ENCODE measurements at regions not wholly inside any gene's neighbourhood (a gene's known extent, or its start where the extent isn't known, plus 50 kb on each side); places are given as distances from the start of the nearest gene placed in this dataset.
"Not testable (repeated sequence)": the region's sequence is repeated elsewhere in the genome, so short reads cannot be mapped to it uniquely, and the experiment has no call there.

DNA sequence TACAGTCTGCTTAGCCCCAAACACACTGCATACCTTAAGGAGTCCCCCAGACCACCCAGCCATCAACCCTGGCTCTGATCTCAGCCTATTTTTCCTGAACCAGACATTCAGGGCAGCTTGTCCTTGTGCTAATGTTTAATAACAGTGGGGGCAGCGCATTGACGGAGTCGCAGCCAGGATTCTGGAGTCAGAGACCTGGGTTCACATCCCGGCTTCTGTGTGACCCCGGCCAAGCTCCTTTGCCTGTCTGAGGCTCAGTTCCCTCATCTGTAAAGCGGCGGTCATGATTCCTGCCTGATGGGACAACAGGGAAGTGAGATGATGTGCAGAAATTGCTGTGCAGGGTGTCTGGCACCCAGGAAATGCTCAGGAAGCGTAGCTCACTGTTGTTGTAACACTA is 63.1 kb downstream of the MATN1 start:
- DNase-seq (ENCODE audit: low read depth): no peak

DNA sequence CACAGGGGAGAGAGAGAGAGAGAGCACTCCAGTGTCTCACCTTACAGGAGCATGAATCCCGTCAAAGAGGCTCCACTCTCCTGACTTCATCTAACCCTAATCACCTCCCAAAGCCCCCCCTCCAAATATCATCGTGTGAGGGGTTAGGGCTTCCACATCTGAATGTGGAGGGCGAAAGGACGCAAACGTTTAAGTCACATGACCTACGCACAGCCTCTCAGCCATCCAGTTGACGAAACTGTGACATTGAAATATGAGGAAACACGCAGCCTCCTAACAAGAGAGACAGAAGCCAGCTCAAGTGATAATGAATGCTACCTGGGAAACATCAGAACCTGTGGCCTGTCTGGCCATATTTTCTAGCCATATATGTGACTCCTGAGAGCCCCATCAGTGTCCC is 63.7 kb downstream of the MATN1 start:
- no peak for DNase-seq (ENCODE audit: low read depth)

DNA sequence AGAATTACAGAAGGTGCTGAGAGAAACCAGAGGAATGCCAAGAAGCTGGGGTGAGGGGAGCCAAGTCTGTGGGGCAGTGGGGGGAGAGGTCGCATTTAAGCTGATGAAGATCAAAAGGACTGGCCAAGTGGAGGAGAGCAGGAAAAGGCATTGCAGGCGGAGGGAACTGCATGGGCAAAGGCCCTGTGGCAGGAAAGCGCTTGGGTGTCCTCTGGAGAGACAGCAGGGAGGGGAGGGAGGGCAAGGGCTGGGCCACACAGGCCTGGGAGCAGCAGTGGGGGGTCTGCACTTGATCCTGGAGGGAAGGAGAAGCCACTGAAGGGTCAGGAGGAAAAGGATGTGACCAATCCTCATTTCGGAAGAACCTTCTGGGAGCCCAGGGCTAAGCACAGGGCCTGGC is 65.0 kb downstream of the MATN1 start:
- DNase-seq (ENCODE audit: low read depth): not testable (repeated sequence)

DNA sequence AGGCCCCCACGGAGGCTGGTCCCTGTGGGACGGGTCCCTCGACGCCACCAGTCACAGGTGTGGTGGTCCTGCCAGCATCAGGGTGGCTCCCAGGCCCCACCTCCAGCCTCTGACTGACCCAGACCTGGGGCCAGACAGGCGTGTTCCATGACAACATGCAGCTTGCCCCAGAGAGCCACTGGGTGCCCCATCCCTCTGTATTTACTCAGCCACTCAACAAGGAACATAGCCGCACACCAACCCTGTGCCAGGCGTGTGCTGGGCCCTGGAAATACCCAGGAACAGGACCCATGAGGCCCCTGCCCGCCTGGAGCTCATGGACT is 65.4 kb downstream of the MATN1 start:
- no peak for DNase-seq (ENCODE audit: low read depth)

DNA sequence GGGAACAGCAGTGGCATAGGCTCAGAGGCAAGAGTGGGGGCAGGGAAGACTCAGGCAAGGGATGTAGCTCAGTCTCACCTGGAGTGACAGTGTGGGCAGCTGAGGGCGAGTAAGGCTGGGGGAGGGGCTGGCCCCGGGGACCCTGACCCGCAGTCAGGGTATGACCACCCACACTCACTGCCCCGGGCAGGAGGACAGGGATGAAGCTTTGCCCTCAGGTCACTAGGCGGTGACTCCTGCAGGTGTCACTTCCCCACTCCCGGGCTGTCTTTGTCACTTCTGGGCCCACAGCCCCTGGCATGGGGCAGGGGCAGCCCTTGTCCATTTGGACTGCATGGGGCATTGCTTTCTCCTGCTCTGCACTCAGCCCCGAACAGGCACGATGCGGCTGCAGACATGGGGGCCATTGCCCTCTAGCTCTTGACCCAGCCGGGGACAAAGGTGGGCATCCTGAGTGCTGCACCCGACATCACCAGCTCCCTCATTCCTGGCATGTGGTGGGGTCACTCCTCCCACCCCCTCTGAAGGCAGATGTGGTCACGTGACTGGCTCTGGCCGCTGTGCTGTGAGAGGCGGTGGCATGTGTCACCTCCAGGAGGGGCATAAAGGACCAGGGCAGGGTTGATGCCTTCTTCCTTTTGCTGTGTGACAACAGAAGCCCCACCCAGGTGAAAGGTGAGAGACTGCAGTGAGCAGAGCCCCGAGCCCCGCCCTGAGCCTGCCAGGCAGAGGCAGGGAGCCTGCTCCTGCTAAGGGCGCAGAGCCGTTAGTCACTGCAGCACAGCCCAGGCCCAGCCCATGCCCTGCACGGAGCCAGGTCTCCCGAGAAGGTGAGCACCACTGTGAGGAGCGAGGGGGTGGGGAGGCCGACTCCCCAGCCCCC is 66.0 kb downstream of the MATN1 start:
- DNase-seq (ENCODE audit: low read depth): no peak

DNA sequence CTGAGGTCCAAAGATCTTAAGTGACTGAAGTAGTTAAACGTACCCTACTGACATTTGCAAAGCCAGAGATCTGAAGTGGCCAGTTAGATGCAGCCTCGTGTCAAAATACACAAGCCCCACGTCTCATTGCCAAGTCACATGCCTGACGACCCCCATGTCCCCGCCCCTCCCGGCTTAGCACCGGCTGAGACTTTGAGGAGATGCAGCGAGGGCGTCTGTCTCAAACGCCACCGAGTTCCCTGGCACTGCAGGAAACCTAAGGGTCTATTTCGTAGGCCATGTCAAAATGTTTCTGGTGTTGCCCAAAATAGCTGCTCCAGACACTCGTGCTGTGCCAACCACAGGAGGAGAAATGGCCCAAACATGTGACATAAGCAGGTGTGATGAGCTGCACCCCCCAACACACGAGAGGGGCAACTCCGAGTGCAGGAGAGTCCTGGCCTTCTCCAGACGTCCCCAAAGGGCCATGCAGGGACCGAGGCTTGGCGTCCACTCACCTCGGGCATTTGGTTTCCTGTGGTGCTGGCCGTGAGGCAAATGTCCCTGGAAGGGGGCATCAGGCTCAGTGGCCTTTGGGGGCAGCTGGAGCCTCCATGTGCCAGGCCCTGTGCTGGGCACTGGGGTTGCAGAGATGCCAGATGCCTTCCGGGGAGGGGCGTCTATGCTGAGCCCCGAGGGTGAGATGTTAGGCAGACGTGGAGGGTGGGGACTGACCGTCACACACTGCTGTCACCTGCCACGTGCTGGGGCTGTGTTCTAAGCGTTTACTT is 67.0 kb downstream of the MATN1 start:
- DNase-seq (ENCODE audit: low read depth): no peak

DNA sequence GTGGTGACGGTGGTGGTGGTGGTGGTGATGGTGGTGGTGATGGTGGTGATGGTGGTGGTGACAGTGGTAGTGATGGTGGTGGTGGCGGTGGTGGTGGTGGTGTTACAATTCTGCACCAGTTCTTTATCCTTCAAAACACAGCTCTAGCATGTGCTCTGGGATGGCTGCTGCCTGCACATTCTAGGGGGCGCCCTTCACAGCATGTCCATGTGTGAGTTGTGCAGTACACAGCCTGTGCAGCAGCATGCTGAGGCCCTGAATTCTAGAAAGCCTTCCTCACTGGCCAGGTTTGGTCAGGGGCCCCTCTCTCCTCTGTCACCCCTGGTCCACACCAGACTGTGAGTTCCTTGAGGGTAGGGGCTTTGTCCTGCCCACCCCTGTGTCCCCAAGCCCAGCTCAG is 67.7 kb downstream of the MATN1 start:
- no peak for DNase-seq (ENCODE audit: low read depth)

DNA sequence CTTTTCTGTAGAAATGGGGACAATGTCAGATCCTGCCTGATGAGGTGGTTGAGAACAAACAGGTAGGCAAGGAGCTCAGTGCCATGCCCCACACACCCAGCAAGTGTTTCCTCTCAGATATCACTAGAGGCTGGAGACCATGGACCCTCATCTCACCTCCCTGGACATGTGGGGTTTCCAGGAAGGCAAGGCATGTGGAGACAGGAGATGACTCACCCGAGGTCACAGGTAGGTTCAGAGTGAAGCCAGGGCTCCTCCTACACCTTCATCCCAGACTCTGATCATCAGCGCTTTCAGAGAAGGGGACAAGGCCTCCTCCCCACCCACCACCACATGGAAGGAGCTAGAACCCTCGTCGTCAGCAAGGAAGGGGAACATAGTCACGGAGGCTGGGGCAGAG is 69.2 kb downstream of the MATN1 start:
- DNase-seq (ENCODE audit: low read depth): no peak

DNA sequence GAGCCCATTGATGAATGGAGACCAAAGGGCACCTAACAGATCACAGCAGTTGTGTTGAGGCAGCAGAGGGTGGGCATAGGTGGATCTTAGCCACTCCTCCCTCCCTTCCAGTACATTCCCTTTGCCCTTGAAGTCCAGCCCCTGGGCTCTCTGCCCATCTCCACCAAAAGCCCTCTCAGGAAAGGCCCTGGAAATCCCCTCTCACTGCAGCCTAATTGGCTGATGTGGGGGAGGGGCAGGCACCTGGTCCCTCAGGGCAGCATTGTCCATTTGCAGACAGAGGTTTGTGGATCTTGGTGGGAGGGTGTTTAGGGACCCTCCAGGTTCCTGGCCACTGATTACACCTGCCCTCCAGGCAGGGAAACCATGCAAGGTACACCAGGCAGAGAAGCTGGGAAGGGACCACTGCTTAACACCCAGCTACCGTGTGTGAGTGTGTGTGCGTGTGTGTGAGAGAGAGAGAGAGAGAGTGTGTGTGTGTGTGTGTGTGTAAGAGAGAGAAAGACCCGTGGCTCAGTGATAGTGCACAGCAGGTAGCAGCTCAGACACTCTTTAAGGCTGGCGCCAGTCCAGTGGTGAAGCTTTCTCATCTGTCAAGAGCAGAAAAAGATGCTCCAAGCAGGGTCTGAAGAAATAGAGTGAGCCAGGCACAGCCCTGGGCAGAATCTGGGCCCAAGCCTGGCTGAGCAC is 71.1 kb downstream of the MATN1 start:
- DNase-seq (ENCODE audit: low read depth): no peak

DNA sequence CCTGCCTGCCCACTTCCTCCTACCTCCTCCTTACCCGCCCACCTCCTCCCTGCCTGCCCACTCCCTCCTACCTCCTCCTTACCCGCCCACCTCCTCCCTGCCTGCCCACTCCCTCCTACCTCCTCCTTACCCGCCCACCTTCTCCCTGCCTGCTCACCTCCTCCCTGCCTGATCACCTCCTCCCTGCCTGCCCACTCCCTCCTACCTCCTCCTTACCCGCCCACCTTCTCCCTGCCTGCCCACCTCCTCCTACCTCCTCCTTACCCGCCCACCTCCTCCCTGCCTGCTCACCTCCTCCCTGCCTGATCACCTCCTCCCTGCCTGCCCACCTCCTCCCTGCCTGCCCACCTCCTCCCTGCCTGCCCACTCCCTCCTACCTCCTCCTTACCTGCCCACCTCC is 72.0 kb downstream of the MATN1 start:
- not testable (repeated sequence) for DNase-seq (ENCODE audit: low read depth)

DNA sequence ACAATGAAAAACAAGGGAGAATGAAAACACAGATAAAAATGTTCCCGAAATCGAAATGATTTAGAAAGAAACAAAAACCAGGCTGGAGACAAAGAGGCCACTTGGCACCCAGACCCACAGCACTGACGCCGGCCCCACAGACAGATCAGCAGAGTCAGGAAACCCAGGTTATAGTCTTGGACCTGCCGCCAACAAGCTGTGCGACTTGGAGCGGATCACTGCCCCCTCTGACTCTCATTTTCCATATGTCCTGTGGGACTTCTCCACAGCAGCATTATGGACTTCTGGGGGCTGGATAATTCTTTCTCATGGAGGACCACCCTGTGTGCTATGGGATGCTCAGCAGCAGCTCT is 72.4 kb downstream of the MATN1 start:
- no peak for DNase-seq (ENCODE audit: low read depth)

DNA sequence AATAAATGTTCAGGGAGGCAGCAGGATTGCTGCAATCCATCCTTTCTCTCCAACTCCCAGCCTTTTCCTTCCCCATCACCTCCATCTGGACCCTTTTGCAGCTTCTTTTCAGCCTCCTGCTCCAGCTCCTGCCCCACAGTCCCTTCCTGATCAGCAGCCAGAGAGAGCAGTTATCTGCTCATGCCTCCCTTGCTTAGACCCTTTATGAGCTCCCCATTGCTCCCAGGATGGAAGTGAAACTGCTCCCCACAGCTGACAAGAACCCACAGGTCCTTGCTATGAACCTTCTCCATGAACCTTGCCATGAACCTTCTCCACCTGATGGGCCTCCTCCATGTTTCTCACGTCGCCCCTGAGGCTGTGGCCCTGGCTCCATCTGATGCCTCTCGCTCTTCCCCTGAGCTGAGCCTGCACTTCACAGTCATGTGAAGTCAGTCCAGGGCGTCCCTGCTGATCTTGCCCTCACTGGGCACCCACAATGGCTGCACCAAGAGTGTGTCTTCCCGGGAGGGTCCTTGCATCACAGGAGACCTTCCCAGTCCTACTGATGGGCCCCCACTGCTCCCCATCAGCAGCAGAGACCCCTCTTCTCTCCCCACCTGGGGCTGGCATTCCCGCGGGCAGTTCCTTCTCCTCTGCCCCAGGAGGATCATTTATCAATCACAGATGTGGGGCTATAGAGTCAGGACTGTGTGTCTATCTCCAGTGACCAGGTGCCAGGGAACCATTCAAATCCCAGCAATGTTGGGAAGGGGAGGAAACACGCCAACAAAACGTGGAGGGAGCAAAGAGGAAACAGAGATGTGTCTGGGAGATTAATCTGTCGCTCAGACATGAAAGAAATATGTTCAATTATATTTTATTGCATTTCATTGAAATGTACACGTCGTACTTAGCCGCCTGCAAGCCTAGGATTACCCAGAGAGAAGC is 73.1 kb downstream of the MATN1 start:
- no peak for DNase-seq (ENCODE audit: low read depth)

DNA sequence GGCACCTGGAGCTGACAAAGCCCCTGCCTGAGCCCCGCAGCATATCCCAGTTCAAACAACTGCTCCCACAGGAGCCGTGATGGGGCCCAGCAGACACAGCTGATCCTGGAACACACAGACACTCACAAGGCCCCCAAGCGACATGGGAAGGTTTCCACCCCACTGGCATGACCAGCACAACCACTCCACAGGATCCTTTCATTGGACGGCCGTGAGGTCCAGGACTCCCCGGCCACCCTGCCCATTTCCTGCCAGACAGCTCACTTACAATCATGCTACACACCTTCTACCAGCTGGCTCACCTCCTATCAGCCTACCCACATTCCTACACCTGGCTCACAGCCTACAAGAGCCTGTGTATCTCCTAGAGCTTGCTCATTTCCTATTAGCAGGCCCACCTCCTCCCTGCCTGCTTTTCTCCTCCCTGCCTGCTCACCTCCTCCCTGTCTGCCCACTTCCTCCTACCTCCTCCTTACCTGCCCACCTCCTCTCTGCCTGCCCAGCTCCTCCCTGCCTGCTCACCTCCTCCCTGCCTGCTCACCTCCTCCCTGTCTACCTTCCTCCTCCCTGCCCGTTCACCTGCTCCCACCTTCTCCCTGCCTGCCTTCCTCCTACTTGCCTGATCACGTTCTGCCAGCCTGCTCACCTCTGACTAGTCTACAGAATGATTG is 73.9 kb downstream of the MATN1 start:
- no peak for DNase-seq (ENCODE audit: low read depth)

DNA sequence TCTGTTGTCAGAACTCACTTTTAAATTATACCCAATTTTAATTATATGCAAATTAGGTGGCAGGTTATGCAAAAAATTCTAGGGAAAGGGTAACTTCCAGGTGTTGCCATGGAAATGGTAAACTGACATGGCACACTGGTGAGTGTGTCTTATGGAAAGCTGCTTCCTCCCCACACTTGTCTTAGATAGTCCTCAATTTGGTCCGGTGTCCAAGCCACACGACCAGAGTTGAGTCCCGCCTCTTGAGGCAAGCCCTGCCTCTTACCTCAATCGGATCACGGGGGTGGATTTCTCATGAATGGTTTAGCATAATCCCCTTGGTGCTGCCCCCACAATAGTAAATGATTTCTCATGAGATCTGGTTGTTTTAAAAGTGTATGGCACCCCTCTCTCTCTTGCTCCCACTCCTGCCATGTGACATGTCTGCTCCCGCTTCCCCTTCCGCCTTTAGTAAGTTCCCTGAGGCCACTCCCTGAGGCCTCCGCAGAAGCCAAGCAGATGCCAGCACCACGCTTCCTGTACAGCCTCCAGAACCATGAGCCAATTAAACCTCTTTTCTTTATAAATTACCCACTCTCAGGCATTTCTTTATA is 74.9 kb downstream of the MATN1 start:
- no peak for DNase-seq (ENCODE audit: low read depth)

DNA sequence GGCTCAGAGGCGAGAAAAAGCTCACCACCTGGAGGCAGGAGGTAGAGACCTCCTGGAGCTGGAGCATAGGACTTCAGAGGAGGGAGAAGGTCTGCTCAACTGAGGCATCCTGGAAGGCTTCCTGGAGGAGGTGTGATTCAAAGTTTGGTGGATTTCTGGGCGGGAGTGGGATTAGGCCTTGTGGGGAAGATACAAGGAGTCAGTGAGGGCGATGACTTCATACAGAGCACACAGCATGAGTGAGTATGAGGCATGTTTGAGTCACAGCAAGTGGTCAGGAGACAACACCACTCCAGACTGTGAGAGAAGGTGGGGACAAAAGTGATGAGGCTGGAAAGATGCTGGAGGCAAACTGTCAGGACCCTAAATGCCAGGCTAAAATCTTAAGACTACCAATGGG is 77.6 kb downstream of the MATN1 start:
- DNase-seq (ENCODE audit: low read depth): no peak

DNA sequence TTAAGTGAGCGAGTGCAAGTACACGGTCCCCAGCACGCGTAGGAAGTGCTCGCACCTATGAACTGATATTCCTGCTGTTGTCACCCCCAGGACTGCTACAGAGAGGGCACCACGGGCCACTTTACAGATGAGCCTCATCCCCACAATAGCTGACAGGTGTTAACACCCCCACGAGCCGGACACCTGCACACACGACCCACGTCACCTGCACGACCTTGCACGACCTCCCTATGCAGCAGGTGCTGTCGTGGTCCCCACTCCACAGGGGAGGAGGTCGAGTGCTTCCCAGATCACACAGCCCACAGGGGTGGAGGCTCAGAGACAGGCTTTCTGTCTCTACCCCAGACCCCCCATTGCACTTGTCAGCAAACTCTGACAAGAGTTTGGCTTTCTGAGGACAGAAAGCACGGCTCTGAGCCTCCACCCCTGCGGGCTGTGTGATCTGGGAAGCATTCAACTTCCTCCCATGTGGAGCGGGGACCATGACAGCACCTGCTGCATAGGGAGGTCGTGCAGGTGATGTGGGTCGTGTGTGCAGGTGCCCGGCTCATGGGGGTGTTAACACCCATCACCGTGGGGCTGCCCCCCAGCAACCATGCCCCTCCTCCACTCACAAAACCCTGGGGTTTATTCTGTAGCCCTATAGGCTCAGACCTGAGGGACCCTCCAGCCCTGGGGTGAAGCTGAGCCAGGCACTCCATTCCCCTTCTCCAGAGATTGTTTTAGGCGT is 80.8 kb downstream of the MATN1 start:
- DNase-seq (ENCODE audit: low read depth): no peak

DNA sequence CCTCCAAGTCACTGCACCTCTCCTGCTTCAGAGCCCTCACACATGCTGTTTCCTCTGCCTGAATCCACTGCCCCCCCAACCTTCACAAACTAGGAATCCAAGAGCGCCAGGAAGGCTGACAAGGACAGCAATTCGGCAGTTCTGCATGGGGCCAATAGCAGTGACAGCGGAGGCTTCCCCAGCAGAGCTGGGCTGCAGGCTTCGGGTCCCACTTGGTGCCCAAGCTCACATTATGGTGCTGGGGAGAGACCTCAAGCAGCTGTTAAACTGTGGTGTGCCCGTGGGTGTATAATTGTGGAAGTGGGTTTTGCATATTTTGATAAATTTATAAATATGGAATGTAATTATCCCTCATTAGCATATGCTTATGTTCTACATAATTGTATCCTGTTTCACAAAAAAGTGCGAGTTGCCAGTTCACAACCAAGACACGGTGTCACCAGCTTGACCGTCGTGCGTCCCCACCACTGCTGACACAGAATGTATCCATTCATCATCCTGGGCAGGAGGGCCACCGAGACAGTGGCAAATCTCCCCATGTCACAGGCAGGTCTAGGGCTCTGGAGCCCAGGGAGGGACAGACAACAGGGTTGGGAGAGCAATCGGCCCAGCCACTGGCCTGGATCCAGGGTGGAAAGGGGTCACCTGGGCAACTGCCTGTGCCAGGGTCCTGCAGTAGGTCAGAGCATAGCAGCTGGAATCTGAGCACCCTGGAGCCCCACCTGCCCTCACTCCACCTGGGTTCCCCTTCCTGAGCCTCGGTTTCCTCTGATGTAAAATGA is 81.6 kb downstream of the MATN1 start:
- no peak for DNase-seq (ENCODE audit: low read depth)

DNA sequence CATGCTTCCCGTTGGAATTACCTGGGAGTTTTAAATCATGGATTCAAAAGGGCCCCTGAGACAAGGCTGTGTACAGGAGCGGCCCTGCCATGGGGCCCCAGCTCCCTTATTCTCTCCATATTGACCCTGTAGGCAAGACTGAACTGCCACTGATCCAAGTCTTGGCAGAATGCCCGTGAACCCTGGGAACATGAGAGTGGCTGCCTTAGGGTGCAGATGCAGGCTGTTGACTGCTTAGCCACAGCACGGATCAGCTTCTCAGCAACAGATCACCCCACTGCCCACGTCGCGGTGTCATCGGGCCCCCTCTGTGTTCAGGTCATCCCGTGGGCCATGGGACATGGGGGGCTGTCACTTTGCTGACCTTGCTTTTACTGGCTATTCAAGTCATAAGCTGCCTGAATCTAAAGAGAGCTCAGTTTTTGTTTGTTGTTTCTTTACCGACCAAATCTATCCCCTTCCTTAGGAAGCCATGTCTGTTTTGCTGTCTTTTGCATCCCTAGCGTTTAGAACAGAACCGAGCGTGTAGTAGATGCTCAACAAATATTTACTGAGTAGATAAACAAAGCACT is 83.4 kb downstream of the MATN1 start:
- no peak for DNase-seq (ENCODE audit: low read depth)

DNA sequence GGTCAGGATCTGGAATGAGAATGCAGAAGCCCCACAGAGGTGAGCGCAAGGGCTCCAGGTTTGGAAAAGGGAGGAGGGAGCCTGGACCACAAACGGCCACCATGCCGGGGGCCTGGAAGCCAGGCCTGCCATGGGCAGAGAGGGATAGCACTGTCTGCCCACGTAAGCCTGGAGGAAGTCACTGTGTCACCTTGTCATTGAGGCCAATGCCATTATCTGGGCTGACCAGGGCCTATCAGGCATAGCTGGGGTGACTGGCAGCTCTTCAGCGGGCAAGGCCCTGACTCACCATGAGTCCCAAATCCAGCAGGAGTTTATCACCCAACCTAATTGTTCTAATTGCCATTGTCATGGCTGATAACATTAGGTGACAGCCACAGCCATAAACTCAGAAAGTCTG is 84.6 kb downstream of the MATN1 start:
- no peak for DNase-seq (ENCODE audit: low read depth)
